ENCODE measurements at regions not wholly inside any gene's neighbourhood (a gene's known extent, or its start where the extent isn't known, plus 50 kb on each side); places are given as distances from the start of the nearest gene placed in this dataset.

GRCh38 chr12:87930033-87930432, 99.2 kb downstream of the C12orf50 start:
- no peaks in the 10 kb centered on the region for H3K27me3 ChIP-seq
- H3K36me3 ChIP-seq, result no peaks in the 10 kb centered on the region
- no peak overlapping the region for H3K9ac ChIP-seq
- TF ChIP-seq Cebpa-rat (IDR thresholded peaks at IDR 0.05), result no peak
- H3K4me1 ChIP-seq, result no peaks in the 10 kb centered on the region
- peaks cover 0 to 1% (median 0%) of the 10 kb centered on the region in 11 experiments; a peak in 2 of 22 replicates for H3K9me3 ChIP-seq (replicated peaks in 1 of 11)
- no peak overlapping the region for H3K27ac ChIP-seq
- no peak overlapping the region for H3K4me3 ChIP-seq
- H4K20me1 ChIP-seq, result no peaks in the 10 kb centered on the region
- H3K4me2 ChIP-seq, result no peak overlapping the region

- no peaks in the 10 kb centered on the region for H3K36me3 ChIP-seq
- H3K27ac ChIP-seq, result no peak overlapping the region
- no peak for TF ChIP-seq Cebpa-rat (IDR thresholded peaks at IDR 0.05)
- H3K4me3 ChIP-seq, result no peak overlapping the region
- H4K20me1 ChIP-seq, result no peaks in the 10 kb centered on the region
- H3K4me2 ChIP-seq, result no peak overlapping the region
- no peaks in the 10 kb centered on the region for H3K27me3 ChIP-seq
- H3K9ac ChIP-seq, result no peak overlapping the region
- no peaks in the 10 kb centered on the region for H3K4me1 ChIP-seq
- H3K9me3 ChIP-seq (replicated peaks in 1 of 11), result no peaks in the 10 kb centered on the region
Measured at GRCh38 chr12:87929346-87929745, 99.9 kb downstream of the C12orf50 start.

- Histone ChIP-seq H3K27ac (no peak overlapping the region), H4K20me1 (no peaks in the 10 kb centered on the region), H3K4me3 (no peak overlapping the region), H3K4me1 (no peaks in the 10 kb centered on the region), H3K9ac (no peak overlapping the region), H3K27me3 (no peaks in the 10 kb centered on the region), H3K36me3 (no peaks in the 10 kb centered on the region), H3K9me3 (replicated peaks in 1 of 11) (no peaks in the 10 kb centered on the region), H3K4me2 (no peak overlapping the region)
- TF ChIP-seq Cebpa-rat (IDR thresholded peaks at IDR 0.05), result no peak
Measured at GRCh38 chr12:87928031-87928430, 101.2 kb downstream of the C12orf50 start.

- H4K20me1 ChIP-seq, result no peaks in the 10 kb centered on the region
- no peaks in the 10 kb centered on the region for H3K9me3 ChIP-seq (replicated peaks in 1 of 11)
- no peak overlapping the region for H3K4me2 ChIP-seq
- H3K9ac ChIP-seq, result no peak overlapping the region
- no peak overlapping the region for H3K4me3 ChIP-seq
- no peaks in the 10 kb centered on the region for H3K4me1 ChIP-seq
- H3K27me3 ChIP-seq, result no peaks in the 10 kb centered on the region
- TF ChIP-seq Cebpa-rat (IDR thresholded peaks at IDR 0.05), result no peak
- no peak overlapping the region for H3K27ac ChIP-seq
- no peaks in the 10 kb centered on the region for H3K36me3 ChIP-seq
Measured at GRCh38 chr12:87925021-87925420, 104.2 kb downstream of the C12orf50 start.

- H3K9ac ChIP-seq, result no peak overlapping the region
- H3K27ac ChIP-seq, result no peak overlapping the region
- H3K27me3 ChIP-seq, result no peaks in the 10 kb centered on the region
- H3K4me1 ChIP-seq, result no peaks in the 10 kb centered on the region
- H3K4me2 ChIP-seq, result no peak overlapping the region
- no peaks in the 10 kb centered on the region for H3K9me3 ChIP-seq (replicated peaks in 1 of 11)
- TF ChIP-seq Cebpa-rat (IDR thresholded peaks at IDR 0.05), result no peak
- no peak overlapping the region for H3K4me3 ChIP-seq
- no peaks in the 10 kb centered on the region for H4K20me1 ChIP-seq
- H3K36me3 ChIP-seq, result no peaks in the 10 kb centered on the region
Measured at GRCh38 chr12:87924149-87924548, 105.1 kb downstream of the C12orf50 start.

- TF ChIP-seq Cebpa-rat (IDR thresholded peaks at IDR 0.05), result no peak
- H3K4me2 ChIP-seq, result no peak overlapping the region
- H3K27ac ChIP-seq, result no peak overlapping the region
- H3K9me3 ChIP-seq (replicated peaks in 1 of 11), result no peaks in the 10 kb centered on the region
- no peak overlapping the region for H3K9ac ChIP-seq
- no peaks in the 10 kb centered on the region for H3K4me1 ChIP-seq
- no peak overlapping the region for H3K4me3 ChIP-seq
- no peaks in the 10 kb centered on the region for H3K27me3 ChIP-seq
- no peaks in the 10 kb centered on the region for H3K36me3 ChIP-seq
- no peaks in the 10 kb centered on the region for H4K20me1 ChIP-seq
Measured at GRCh38 chr12:87923361-87923760, 105.8 kb downstream of the C12orf50 start.

- Histone ChIP-seq H3K27ac (no peak overlapping the region), H3K4me1 (no peaks in the 10 kb centered on the region), H3K36me3 (no peaks in the 10 kb centered on the region), H3K4me3 (no peak overlapping the region), H3K4me2 (no peak overlapping the region), H3K9ac (no peak overlapping the region), H4K20me1 (no peaks in the 10 kb centered on the region), H3K9me3 (replicated peaks in 1 of 11) (no peaks in the 10 kb centered on the region), H3K27me3 (no peaks in the 10 kb centered on the region)
- no peak for TF ChIP-seq Cebpa-rat (IDR thresholded peaks at IDR 0.05)
Measured at GRCh38 chr12:87922736-87923135, 106.5 kb downstream of the C12orf50 start.

GRCh38 chr12:87921621-87922020, 107.6 kb downstream of the C12orf50 start:
- Histone ChIP-seq H3K4me3 (no peak overlapping the region), H4K20me1 (no peaks in the 10 kb centered on the region), H3K4me2 (no peak overlapping the region), H3K36me3 (no peaks in the 10 kb centered on the region), H3K27me3 (no peaks in the 10 kb centered on the region), H3K27ac (no peak overlapping the region), H3K9me3 (replicated peaks in 1 of 11) (no peaks in the 10 kb centered on the region), H3K9ac (no peak overlapping the region), H3K4me1 (no peaks in the 10 kb centered on the region)
- no peak for TF ChIP-seq Cebpa-rat (IDR thresholded peaks at IDR 0.05)

- Histone ChIP-seq H3K9me3 (replicated peaks in 1 of 11) (no peaks in the 10 kb centered on the region), H3K27me3 (no peaks in the 10 kb centered on the region)
- no peak for TF ChIP-seq Cebpa-rat (IDR thresholded peaks at IDR 0.05)
Measured at GRCh38 chr12:87920139-87920538, 109.1 kb downstream of the C12orf50 start.

GRCh38 chr12:87901457-87901856, 127.7 kb downstream of the C12orf50 start:
- no peak for TF ChIP-seq Cebpa-rat (IDR thresholded peaks at IDR 0.05)
- no peaks in the 10 kb centered on the region for H3K27me3 ChIP-seq
- no peaks in the 10 kb centered on the region for H3K36me3 ChIP-seq
- no peak overlapping the region for H3K4me3 ChIP-seq
- H3K4me1 ChIP-seq, result no peaks in the 10 kb centered on the region
- H3K4me2 ChIP-seq, result no peak overlapping the region
- no peaks in the 10 kb centered on the region for H4K20me1 ChIP-seq
- no peak overlapping the region for H3K27ac ChIP-seq
- H3K9ac ChIP-seq, result no peak overlapping the region
- no peaks in the 10 kb centered on the region for H3K9me3 ChIP-seq (replicated peaks in 1 of 11)

More at GRCh38 chr12:87920139-87920538, 109.1 kb downstream of the C12orf50 start:
- Histone ChIP-seq H3K27ac (no peak overlapping the region), H3K4me1 (no peaks in the 10 kb centered on the region), H3K36me3 (no peaks in the 10 kb centered on the region), H3K4me3 (no peak overlapping the region), H4K20me1 (no peaks in the 10 kb centered on the region), H3K4me2 (no peak overlapping the region), H3K9ac (no peak overlapping the region)

- H3K4me2 ChIP-seq, result no peak overlapping the region
- no peaks in the 10 kb centered on the region for H3K27me3 ChIP-seq
- no peaks in the 10 kb centered on the region for H3K36me3 ChIP-seq
- no peak overlapping the region for H3K9ac ChIP-seq
- TF ChIP-seq Cebpa-rat (IDR thresholded peaks at IDR 0.05), result no peak
- H3K4me3 ChIP-seq, result no peak overlapping the region
- H3K27ac ChIP-seq, result no peak overlapping the region
- no peaks in the 10 kb centered on the region for H3K4me1 ChIP-seq
- no peaks in the 10 kb centered on the region for H3K9me3 ChIP-seq (replicated peaks in 1 of 11)
- H4K20me1 ChIP-seq, result no peaks in the 10 kb centered on the region
Measured at GRCh38 chr12:87897662-87898061, 131.5 kb downstream of the C12orf50 start.

All from BLaER1 treated with 17β-estradiol and CSF1 and Interleukin-3, amounts not matched to agents 10 nM and 100 nM (cell line).